ENCODE measurements at regions not wholly inside any gene's neighbourhood (a gene's known extent, or its start where the extent isn't known, plus 50 kb on each side); places are given as distances from the start of the nearest gene placed in this dataset.

DNA sequence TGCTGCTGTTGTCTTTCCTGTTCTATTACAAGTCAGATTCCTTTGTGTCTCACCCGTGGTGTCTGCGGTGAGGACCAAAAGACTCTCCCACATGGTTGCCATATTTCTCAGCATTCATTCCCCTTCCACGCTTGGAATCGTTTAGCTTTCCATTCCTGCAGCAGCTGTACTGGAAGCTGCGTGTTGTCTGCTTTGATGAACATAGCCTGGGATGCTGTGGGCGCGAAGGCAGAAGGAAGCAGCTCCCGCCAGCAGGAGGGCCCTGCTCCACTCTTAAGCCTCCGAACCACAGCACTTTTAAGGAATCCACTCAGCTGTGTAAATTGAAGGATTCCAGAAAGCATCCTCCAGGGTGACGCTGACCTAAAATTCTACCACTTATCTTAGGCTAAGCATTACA is 303.6 kb upstream of the PITRM1 start:
- TF ChIP-seq EZH2 (IDR thresholded peaks at IDR 0.05) (no peak), POLR2AphosphoS5 (IDR thresholded peaks at IDR 0.05; ENCODE audit: borderline replicate concordance, low read depth, low read length) (no peak)
